HG03064 (cell line): ENCODE measurements at regions not wholly inside any gene's neighbourhood (a gene's known extent, or its start where the extent isn't known, plus 50 kb on each side); places are given as distances from the start of the nearest gene placed in this dataset.

Experiments
- ATAC-seq: cut with Tn5 transposase; IDR thresholded peaks from one replicate; pipeline ENCODE4 v1.9.1; 2021; ENCODE audit warnings: low read depth; ENCODE audit not compliant: unreplicated experiment

DNA sequence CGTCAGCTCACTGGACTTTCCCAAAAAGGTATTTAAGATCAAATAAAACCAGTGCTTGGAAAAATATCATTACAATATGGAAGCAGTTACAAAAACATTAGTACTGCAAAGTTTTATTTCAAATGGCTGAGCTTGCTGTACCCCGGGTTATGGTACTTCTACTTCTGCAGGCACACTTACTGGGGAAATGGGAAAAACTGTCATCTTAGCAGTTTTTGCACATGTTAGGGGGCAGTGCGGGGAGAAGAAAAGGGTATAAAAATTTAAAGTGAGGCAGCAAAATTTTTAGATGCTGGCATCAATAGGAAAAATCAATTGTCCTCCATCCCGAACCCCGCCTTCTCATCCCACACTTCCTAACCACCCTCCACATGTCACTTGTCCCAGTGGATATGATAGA, 133.4 kb downstream of the ATG4C start:
- ATAC-seq, result no peak

DNA sequence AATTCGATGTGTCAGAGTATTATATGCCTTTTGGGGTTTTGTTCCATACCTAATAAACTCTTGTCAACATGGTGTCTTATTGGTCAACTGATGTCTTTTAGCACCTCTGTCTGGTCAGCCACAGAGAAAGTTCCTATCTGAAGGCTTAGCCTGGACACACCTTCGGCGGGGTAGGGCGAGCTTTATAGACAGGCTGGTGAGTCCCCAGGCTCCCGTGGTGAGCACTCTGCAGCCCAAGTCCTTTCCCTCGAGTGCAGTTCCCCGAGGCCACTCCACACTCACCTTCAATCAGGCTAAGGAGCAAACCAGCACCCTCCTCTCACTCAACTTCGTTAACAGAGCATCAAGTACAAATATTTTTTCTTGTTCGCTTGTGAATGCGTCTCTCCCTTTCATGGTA, 133.9 kb downstream of the ATG4C start:
- no peak for ATAC-seq

- ATAC-seq, result no peak
These were observed 134.8 kb downstream of the ATG4C start for GRCh38 chr1:62918700-62919099.

DNA sequence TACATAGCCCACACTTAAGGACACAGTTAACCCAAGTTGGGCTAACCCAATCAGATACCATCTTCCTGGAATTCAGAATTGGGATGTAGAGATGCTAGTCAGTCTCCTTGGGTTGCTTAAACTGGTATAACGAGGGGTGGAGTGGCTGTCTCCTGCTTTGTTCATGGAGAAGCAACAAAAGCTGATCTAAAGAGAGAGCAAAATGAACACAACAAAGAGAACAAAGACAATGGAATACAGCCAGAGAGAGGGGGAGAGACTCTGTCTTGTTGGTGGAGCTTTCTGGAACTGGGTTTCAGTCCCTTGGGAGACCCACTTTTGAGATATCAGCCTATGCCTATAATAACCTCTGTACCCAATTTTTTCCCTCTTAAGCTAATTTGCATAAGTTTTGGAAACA, 138.1 kb downstream of the ATG4C start:
- no peak for ATAC-seq

DNA sequence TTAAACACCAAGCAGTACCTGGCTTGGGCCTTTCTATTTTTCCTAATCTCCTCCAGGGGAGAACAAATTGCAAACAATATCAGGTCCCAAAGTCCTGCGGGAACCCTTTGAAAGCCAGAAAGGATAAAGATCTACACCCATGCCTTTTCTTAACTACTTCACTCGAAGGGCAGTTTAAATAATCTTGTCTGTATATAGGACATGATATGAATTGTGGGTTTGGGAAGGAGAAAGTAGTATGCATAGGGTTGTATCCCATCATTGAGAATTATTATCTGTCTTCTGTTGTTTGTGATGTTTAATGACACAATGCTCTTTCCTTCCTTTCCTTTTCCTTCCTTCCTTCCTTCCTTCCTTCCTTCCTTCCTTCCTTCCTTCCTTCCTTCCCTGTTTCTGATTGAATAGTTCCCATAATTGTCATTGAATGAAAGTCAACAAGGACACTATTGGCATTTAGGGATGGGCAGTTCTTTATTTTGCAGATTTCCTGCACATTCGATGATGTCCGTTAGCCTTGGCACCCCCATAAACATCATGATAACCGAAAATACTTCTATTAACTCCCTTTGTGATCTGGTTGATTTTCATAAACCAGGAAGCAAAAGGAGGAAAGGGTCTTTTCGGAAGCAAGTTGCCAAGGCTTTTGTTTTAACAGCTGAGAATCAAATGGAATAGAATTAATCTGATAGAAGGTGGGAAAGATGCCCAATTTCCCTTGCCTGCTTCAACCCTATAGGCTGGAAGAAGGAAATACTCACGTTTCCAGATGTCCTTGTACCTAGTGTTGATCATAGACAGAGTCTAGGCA, 141.3 kb downstream of the ATG4C start:
- no peak for ATAC-seq

GRCh38 chr1:62926681-62927252, 142.8 kb downstream of the ATG4C start:
- no peak for ATAC-seq

GRCh38 chr1:62928885-62929284, 145.0 kb downstream of the ATG4C start:
- no peak for ATAC-seq

DNA sequence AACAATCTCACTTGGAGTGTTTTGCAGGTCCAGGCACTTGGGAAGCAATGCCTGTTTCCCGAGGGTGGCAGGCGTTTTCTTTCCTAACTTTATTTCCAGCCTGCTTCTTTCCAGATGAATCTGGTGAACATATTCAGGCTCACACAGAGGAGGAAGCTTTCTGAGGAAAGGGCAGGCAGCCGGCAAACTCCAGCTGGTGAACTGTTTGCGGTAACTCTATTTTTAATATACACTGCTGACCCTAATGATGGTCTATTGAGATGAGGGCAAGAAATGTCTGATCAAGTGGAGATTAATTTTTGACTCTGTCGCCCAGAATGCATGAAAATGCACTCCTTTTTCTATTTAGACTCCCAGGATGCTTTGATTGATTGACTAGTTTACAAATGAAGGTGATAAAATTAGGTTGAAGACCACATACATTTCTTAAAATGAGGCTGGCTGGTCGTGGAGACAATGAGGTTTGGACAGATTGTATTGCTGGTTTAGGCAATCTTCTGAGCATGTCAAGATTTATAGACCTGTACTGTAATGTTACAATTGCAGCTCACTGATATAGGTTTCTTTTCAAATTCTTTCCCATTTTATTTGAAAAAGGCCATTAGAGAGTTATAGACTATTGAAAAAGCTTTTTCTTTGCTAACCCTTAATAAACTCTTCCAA, 153.8 kb downstream of the ATG4C start:
- no peak for ATAC-seq

GRCh38 chr1:62941780-62942179, 157.8 kb downstream of the ATG4C start:
- no peak for ATAC-seq

DNA sequence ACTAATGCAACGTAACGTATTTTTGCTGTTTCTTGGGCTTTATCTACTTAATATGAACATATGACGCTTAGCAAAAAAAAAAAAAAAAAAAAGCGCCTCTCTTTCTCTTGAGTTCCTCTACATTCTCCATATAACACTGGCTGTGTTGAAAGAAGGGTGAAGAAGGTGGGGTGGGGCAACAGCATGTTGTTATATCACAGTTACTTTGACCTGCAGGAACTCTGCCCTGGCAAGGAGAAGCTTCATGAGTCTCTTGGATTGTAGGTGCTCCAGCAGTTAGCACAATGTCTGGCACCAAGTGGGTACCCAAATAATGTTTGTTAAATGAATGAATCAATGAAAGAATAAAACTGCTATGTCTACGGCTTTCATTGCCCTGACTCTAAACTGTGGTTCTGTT, 162.6 kb downstream of the ATG4C start:
- ATAC-seq, result no peak

GRCh38 chr1:62951428-62951827, 167.5 kb downstream of the ATG4C start:
- no peak for ATAC-seq

GRCh38 chr1:62952596-62952995, 168.7 kb downstream of the ATG4C start:
- no peak for ATAC-seq

- ATAC-seq, result no peak
These were observed 169.7 kb downstream of the ATG4C start for GRCh38 chr1:62953633-62954032.

- ATAC-seq, result no peak
These were observed 170.8 kb downstream of the ATG4C start for GRCh38 chr1:62954758-62955157.

DNA sequence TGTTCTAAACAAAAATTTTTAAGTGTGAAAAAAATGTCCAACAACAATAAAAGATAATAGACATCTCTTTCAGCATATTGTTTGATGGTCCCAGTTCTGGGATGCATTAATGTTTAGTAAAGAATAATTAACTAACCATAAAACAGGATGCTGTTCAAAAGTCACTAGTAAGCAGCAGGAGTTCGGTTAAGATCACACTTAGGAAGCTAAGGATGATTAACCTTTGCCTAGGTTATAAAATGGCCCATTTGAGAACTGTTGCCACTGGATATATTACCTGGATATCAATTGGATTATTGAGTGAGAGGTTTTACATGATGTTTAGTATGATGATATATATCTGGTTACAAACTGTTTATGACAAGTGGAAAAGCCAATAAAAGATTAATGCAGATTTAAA, 171.7 kb downstream of the ATG4C start:
- no peak for ATAC-seq

DNA sequence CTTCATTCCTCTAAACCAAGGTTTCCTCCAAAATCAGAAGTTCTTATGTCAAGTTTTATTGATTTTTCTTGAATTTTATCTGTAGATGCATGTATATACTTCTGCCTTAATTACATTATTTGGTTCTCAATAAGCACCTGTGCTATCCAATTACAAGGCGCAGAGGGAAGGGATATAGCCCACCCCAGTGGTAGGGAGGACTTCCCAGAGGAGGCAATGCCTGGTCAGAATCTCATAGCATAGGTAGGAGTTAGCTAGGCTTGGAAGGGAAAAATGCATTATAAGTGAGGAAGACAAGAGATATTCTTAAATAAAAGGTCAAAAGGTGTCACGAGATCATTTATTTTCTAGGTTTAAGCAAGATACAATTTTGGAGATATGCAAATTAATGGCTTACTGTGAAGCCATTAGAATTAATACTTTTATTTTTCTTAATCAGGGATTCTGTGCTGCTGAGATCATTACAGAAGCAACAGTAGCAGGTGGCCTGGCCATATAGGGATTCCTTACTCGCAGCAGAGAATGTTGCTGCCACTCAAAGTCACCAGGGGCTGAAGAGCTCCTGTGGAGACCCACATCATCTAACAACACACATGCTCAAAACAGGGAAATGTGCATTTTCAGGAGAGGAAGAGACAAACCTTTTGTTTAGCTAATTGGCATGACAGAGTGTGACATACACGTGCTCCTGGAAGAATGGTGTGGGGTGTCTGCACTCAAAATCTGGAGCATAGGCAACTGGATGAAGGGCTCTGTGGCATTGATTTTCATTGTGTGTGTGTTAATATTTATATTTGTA, 178.3 kb downstream of the ATG4C start:
- no peak for ATAC-seq

- no peak for ATAC-seq
These were observed 179.2 kb downstream of the ATG4C start for GRCh38 chr1:62962901-62963776.

GRCh38 chr1:62964141-62964540, 180.2 kb downstream of the ATG4C start:
- ATAC-seq, result no peak

DNA sequence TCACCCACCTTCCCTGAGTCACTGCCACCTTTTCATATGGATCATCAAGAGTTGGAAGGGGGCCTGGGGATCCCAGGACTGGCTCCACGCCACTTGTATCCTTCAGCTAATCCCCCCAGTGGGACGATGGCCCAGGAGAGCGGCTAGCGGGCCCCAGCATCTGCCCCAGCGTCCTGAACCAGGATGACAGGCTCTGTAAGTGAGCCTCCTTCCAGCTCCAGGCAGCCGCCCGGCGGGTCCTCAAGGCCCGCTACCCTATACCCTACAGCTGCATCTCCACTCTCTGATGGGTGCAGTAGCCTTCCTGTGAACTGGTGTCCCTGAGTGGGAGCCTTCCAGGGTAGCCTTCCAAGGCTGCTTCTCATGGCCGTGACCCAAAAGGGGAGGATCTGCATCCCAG, 183.1 kb downstream of the ATG4C start:
- ATAC-seq, result no peak

DNA sequence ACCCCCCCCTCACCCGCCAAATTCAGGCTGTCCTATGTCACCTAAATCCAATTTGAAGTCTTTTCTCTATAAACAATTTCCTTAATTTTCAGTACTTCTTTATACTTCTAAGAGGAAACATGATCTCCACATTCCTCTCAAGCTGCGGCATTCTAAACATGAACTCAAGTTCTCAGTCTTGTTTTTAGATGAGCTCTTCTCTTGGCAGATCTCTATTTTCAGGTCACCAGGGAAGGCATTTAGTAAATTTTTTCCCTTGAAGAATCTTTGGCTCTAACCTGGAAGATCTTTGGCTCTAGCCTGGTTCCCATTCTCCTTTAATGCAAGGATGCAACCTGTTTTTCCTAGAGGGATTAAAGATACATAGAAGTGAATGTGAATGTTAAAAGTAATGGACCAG, 193.4 kb downstream of the ATG4C start:
- no peak for ATAC-seq
